ENCODE measurements at regions not wholly inside any gene's neighbourhood (a gene's known extent, or its start where the extent isn't known, plus 50 kb on each side); places are given as distances from the start of the nearest gene placed in this dataset.
"Not testable (repeated sequence)": the region's sequence is repeated elsewhere in the genome, so short reads cannot be mapped to it uniquely, and the experiment has no call there.

DNA sequence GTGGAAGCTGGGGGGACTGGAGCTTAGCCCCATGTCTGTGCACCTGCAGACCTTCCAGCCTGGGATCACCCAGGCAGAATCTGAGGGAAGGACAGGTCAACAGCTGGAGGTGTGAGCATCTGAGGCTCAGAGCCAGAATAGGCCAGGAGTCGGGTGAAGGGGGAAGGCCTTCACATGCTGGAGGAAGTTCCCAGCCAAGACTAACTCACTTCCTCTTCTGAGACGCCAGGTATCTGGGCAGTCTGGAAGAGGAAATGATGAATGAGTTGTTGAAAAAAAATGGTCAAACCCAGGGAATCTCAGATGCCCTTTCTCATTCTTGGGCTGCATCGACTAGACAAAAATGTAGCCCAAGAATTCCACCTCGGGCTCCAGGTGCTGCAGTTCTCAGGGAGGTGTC, 73.6 kb upstream of the TIAM2 start:
- DNase-seq (ENCODE audit: low read depth) = no peak

DNA sequence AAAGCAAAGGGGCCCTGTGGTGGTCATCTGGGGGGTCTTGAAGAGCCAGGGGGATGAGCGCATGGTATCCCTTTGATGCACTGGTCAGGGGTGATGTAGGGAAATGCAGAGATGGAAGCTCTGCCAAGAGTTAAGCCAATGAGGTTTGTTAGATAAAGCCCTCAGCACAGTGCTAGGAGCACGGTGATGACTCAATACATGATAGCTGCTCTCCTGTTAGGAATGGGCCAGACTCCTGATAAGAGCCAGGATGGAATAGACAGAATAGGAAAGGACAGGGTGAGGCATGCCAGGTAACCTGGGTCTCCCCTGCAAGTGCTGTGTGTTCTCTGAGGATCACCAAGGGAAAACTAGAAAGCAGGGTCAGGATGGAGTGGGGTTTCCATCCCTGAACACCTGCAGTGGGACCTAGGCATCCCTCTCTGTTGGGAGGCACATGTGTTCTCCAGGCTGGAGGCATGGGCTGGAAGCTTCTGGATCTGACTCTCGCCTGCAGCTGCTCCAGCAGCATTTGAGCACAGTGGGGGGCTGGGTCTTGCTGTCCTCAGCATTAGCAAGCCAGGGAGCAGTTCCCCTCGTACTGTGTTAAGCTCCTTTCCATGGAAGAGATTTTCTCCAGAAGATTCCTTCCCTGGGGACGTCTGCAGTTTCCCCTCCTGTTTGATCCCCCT, 71.8 kb upstream of the TIAM2 start:
- DNase-seq (ENCODE audit: low read depth) = no peak

DNA sequence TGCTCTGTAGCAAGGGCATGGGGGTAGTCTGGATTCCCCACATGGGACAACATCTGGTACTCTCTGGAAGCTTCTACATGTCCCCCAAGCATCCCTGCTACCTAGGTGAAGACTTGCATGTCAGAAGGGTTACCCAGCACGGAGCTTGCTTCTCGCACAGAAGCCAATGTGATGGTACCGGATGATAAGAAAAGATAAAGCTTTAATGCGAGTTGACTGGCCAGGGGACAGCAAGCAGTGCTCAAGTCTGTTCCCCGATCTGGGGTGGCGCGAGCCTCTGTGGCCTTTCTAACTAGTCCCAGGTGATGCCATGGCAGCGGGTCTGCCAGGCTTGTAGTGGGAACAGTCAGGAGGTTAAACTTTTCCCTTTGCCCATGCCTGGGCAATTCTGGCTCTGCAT, 70.0 kb upstream of the TIAM2 start:
- no peak for DNase-seq (ENCODE audit: low read depth)

DNA sequence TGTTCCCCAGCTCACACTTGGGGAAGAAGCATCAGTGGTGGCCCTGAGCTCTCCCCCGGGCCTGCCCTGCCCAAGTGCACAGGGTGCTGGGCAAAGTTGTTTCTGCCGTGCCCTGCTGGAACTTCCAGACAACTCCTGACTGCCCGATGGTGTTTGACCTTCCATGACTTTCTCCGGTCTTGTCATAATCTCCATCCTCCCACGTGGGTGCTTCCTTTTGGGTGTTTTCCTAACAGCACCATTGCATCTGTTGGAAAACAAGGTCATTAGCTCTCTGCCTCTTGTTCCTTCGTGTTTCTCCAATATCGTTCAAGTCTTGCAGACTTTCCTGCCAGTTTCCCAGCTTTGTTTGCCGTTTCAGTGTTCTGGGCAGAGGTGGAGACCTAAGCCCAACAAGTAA, 68.7 kb upstream of the TIAM2 start:
- no peak for DNase-seq (ENCODE audit: low read depth)

DNA sequence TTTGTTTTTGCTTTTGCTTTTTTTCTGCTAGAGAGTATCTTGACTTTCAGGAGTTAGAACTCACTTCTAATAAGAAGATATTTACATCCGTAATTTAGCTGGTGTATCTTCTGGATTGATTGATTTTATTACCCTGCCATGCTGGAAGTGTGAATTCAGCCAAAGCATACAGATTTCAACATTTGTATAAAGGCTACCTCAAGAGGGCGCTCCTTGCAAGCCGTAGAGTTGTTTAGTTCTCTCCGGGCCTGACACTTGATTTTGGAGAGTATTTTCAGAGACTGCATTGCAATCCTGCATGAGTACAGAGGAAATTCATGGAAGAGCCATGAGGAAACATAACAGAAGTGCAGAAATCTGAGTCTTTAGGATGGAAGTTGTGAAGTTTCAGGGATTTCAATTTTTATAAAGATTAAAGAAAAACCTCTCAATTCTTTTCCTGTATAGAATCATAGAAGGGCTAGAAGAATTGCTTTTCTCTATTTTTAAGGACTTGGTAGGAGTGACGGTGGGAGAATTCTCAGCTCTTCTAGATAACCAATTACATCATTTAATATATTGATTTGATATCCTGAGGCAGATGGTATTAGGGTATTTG, 66.7 kb upstream of the TIAM2 start:
- peak; percentile 26 for DNase-seq (ENCODE audit: low read depth)

DNA sequence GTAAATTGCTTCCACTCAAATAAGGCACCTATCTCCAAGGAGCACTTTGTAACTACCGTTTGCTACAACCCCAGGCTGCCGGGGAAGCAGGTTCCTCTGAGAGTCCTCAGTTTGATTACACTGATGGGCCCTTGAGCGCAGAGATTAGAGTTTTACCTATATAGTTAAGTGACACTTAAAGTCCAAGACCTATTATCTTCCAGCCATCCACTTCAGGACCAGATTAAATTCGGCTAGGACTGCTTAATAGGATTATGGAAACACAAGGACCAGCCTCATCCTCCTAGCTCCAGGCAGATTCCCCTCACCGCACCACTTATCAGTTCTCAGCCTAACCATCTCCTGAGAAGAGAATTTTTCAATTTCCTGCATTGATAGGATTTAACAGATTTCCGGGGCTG, 64.7 kb upstream of the TIAM2 start:
- no peak for DNase-seq (ENCODE audit: low read depth)

DNA sequence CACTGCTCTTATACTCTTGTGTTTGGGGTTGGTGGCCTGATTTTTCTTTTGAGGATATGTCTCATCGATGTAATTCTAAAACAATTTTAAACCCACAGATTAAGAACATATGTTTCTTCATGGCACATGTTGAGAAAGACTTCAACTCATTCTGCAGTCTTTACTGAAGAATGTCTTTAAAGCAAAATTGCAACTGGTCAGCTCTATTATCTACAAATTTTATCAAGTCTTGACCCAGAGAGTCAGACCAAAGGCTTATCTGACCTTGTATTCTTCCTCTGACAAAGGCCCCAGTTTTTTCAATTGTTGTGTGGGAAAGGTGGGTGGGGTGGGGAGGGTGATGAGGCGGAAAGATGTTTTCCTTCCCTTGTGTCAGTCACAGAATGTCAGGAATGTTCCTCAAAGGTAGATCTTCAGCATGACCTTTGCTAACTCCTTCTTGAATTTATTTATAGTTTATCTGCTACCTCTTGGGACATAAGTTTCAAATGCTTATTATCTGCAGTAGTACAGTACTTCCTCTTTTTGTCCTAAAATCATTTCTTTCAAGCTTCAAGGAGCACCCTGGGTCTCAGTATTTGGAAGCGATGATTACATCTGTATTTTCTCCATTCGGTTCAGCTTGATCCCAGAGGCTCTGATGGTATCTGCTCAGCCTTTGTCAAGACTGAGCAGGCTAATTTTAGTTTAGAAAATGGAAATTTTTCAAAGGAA, 63.2 kb upstream of the TIAM2 start:
- DNase-seq (ENCODE audit: low read depth) = no peak

DNA sequence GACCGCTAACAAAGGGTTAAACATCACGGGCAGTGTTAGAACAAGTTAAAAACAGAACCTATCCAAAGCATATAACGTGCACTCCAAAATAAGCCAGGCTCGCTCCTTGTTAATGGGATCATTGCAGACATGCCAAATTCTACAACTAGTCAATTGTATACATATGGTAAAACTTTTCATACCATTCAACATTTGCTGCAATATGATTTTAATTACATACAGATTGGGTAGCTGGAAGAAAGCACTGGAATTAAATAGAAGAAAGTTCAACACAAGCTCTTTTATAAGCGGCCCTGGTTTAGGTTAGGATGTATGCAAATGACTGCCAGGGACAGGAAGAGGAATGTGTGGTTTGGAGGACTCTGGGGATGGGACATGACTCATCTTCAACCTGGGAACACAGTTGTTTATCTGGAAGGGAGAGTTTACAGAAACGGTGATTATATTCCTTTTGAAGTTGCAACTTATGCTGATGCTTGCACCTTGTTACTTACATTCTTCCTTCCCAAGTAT, 62.5 kb upstream of the TIAM2 start:
- no peak for DNase-seq (ENCODE audit: low read depth)

DNA sequence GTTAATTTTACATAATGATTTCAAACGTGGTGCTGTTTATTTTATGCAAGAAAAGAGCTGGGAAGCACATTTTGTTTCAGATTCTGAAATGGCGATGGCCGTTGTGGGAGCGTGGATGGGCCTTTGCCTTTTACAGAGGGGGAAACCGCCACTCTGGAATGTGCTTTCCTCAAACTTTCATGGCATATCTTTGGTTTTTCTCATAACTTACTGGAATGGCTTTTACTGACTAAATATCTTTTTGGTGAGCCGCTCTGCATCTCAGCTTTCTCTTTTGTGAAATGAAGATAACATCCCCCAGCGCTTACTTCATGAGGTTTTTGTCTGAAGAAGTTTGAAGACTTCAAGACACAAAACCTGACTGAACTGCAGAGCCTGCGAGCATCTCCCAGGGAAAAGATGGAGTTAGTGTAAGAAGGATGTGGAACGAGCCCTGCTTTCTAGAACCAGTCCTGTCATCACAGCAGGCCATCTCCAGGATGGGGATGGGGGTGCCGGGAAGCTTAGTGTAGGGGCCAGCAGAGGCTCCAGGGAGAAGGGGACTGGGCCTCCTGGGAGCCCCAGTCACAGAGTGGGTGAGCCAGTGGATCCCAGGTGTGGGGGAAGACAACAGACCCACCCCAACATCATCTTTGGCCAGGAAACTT, 61.8 kb upstream of the TIAM2 start:
- DNase-seq (ENCODE audit: low read depth) = no peak

DNA sequence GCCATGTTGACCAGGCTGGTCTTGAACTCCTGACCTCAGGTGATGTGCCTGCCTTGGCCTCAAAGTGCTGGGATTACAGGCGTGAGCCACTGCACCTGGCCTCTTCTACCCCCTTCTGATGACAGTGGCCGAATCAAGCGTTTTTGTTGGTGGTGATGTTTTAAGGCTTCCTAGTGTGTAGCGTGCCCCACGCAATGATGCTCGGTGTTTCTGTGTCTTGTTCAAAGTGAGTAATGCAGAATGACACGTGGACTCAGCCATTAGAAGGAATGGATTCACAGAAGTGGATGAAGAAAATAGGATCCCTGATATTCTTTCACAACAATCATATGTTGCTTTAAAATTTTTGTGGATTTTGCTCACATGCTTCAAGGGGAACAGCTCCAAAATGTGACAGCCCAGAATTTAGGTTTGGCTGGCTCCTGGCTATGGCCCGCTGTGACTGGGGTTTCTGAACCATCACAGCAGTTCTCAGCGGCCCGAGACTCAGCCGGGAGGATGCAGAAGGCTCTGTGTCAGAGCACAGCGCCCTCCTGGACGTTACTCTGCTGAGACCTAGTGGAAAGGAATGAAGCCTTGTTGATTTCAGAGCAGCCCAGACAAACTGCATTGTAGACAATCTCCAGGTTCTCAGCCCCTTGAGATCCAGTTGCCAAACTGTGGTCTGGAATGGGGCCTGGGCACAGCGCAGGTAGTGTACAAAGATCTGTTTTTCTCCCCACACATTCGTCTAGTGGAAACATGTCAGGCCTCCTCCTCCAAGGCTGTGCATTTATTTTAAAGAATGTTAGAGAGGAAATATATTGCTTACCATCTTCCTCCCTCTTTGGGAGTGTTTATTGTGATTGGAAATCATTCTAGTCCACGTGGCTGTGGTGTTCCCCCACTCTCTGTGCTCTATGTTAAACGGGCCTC, 57.6 kb upstream of the TIAM2 start:
- no peak for DNase-seq (ENCODE audit: low read depth)

DNA sequence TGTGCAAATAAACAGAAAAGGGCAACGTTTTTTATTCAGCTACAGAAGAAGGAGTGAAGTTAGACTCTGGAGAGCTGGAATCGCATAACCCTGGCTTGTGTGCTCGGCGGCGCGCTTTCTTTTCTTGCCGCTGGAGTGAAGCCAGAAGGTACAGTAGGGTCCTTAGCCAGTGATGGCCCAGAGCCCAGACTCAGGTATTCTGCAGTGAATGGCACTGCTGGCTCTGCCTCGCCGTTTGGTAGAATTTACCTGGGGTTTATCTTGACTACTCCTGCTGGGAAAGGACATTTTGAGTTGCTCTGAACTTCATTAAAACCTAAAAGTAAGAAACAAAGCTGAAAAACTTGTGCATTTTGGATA, 56.9 kb upstream of the TIAM2 start:
- DNase-seq (ENCODE audit: low read depth) = no peak

DNA sequence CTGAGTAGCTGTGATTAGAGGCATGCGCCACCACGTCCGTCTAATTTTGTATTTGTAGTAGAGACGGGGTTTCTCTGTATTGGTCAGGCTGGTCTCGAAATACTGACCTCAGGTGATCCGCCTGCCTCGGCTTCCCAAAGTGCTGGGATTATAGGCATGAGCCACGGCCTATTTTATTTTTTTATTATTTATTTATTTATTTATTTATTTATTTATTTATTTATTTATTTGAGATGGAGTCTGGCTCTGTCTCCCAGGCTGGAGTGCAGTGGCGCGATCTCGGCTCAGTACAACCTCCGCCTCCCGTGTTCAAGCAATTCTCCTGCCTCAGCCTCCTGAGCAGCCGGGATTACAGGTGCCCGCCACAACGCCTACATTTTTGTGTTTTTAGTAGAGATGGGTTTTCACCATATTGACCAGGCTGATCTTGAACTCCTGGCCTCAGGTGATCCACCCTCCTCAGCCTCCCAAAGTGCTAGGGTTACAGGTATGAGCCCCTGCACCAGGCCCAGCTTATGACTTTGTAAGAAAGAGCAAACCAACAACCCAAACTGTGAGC, 56.3 kb upstream of the TIAM2 start:
- DNase-seq (ENCODE audit: low read depth) = not testable (repeated sequence)

DNA sequence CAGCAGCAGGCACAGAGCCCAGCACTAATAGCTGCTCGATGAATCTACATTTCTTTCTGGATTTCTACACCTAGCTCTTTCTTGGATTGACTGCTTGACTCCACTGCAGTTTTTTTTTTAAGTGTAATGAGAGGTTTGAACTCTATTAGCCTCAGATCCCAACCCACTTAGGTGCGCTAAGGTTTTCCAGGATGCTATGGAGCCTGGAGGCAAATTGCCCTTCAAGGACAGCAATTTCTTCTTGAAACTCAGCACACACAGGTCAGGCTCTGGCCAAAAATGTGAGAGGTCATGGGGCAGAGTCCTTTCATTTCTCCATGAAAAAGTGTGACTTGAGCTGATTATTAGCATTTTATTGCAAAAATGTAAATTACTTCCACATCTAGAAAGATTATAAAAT, 52.3 kb upstream of the TIAM2 start:
- no peak for DNase-seq (ENCODE audit: low read depth)

DNA sequence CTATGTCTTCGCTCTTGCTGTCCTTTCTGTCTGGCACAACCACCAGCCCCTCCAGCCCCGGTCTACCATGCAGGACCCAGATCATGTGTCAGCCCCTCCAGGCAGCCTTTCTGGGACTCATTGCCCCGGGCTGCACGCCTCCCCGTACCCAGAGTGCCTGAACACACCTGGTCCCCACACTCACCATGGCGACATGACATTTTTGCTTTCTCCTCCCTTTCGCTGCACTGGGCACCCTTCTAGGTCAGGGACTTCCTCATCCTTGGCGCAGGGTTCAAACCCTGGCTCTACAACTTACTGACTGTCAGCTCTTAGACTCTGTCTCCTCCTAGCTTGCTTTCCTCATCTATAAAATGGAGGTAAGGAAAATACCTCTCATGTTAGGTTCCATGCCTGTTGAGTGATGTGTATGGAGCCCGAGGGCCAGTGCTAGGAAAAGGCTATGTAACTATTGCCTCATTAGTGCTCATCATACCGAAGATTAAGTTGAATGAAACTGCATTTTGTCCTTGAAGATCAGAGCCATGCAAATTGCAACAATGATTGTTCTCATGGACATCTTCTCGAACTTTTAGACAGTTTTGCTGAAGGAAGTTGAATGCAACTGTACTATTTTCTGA, 49.7 kb upstream of the TIAM2 start:
- no peak for DNase-seq (ENCODE audit: low read depth)
